ENCODE measurements at regions not wholly inside any gene's neighbourhood (a gene's known extent, or its start where the extent isn't known, plus 50 kb on each side); places are given as distances from the start of the nearest gene placed in this dataset.

GRCh38 chr2:41873102-41874031, 174.5 kb upstream of the PKDCC start:
- H3K9me2 ChIP-seq (ENCODE audit: insufficient read depth, low read length): no peaks in the 10 kb centered on the region
- DNase-seq (ENCODE audit: low spot score): no peak
- H3K4me2 ChIP-seq (ENCODE audit: low read length): no peak overlapping the region
- BruUV-seq (replicated peaks): no TSS peak
- H3K9me3 ChIP-seq (ENCODE audit: low read length): no peaks in the 10 kb centered on the region
- H3K27ac ChIP-seq (ENCODE audit: low read depth, low read length, poor library complexity, severe bottlenecking): no peak overlapping the region
- no peaks in the 10 kb centered on the region for H4K20me1 ChIP-seq (ENCODE audit: insufficient read depth, low read length)
- no peaks in the 10 kb centered on the region for H3K36me3 ChIP-seq (ENCODE audit: insufficient read depth, low read length)
- ChIA-PET CTCF (ENCODE audit: unreplicated experiment) (no interaction called here), POLR2A (interaction anchor here (0.6 to 0.9 kb wide), 3 partner anchors 31 to 898 kb away, joined by 3 read pairs; no protein-coding TSS in a partner anchor)
- intact Hi-C loops (cut with micrococcal nuclease; ENCODE audit: unreplicated experiment): no loop called here
- H3K4me1 ChIP-seq (ENCODE audit: insufficient read depth, low read length, poor library complexity, severe bottlenecking): no peaks in the 10 kb centered on the region
- no peak for TF ChIP-seq EZH2phosphoT487 (IDR thresholded peaks at IDR 0.05; ENCODE audit: borderline replicate concordance, low read depth, low read length)
- TF ChIP-seq CTCF (conservative IDR thresholded peaks at IDR 0.05; ENCODE audit: low read length): no peak
- no peak overlapping the region for H3K4me3 ChIP-seq (ENCODE audit: low read depth, low read length, poor library complexity, severe bottlenecking)
- no peak overlapping the region for H2AFZ ChIP-seq (ENCODE audit: low read length)
- no peaks in the 10 kb centered on the region for H3K79me2 ChIP-seq (ENCODE audit: insufficient read depth, low read depth, low read length)

GRCh38 chr2:41877114-41877678, 170.6 kb upstream of the PKDCC start:
- CTCF ChIA-PET (ENCODE audit: unreplicated experiment): no interaction called here

More at GRCh38 chr2:41877114-41877678, 170.6 kb upstream of the PKDCC start:
- no peaks in the 10 kb centered on the region for H4K20me1 ChIP-seq (ENCODE audit: insufficient read depth, low read length)
- no peak overlapping the region for H2AFZ ChIP-seq (ENCODE audit: low read length)
- no peaks in the 10 kb centered on the region for H3K9me2 ChIP-seq (ENCODE audit: insufficient read depth, low read length)
- H3K27ac ChIP-seq (ENCODE audit: low read depth, low read length, poor library complexity, severe bottlenecking): no peak overlapping the region
- no peak for DNase-seq (ENCODE audit: low spot score)
- no peaks in the 10 kb centered on the region for H3K9me3 ChIP-seq (ENCODE audit: low read length)
- H3K4me1 ChIP-seq (ENCODE audit: insufficient read depth, low read length, poor library complexity, severe bottlenecking): no peaks in the 10 kb centered on the region
- no peaks in the 10 kb centered on the region for H3K36me3 ChIP-seq (ENCODE audit: insufficient read depth, low read length)
- no peaks in the 10 kb centered on the region for H3K79me2 ChIP-seq (ENCODE audit: insufficient read depth, low read depth, low read length)
- no peak overlapping the region for H3K4me2 ChIP-seq (ENCODE audit: low read length)
- POLR2A ChIA-PET: no interaction called here
- no peak for TF ChIP-seq EZH2phosphoT487 (IDR thresholded peaks at IDR 0.05; ENCODE audit: borderline replicate concordance, low read depth, low read length)
- no peak for TF ChIP-seq CTCF (conservative IDR thresholded peaks at IDR 0.05; ENCODE audit: low read length)
- intact Hi-C loops (cut with micrococcal nuclease; ENCODE audit: unreplicated experiment): no loop called here
- H3K4me3 ChIP-seq (ENCODE audit: low read depth, low read length, poor library complexity, severe bottlenecking): no peak overlapping the region
- BruUV-seq (replicated peaks): no TSS peak
